Common myeloid progenitor, CD34-positive (primary cell): ENCODE measurements at regions not wholly inside any gene's neighbourhood (a gene's known extent, or its start where the extent isn't known, plus 50 kb on each side); places are given as distances from the start of the nearest gene placed in this dataset.

Experiments
- CTCF ChIA-PET: fragments of 350-600 bp; sonication (Branson Sonifier 250); formaldehyde crosslinking; loops from one replicate; lab custom pipeline; 2021; ENCODE audit warnings: antibody characterized with exemption; lab: Charles Lee
- POLR2A ChIA-PET: fragments of 350-600 bp; sonication (Branson Sonifier 250); formaldehyde crosslinking; loops from one replicate; lab custom pipeline; 2021; ENCODE audit warnings: antibody characterized with exemption; lab: Charles Lee
- DNase-seq, 3 donors: peaks; one replicate each; pipeline versions ENCODE4 v3.0.0 to v3.0.0-alpha.2; 2013
- H3K27ac ChIP-seq, 2 experiments: 1 replicate in 1 of 2; 2 replicates in 1 of 2; pipeline ENCODE4 v1.7.0; 2013; ENCODE audit warnings: inconsistent platforms in 2 of 2, low read length in 2 of 2, mild to moderate bottlenecking in 2 of 2, low read depth in 1 of 2, moderate library complexity in 1 of 2; ENCODE audit not compliant: severe bottlenecking in 2 of 2, insufficient read depth in 1 of 2, poor library complexity in 1 of 2
- H3K27me3 ChIP-seq, 5 experiments: replicated peaks in 2 of 5; 1 replicate in 3 of 5; 2 replicates in 2 of 5; pipeline versions ENCODE4 v1.6.1 to v1.7.0; 2013; ENCODE audit warnings: low read length in 4 of 5, mild to moderate bottlenecking in 2 of 5, moderate library complexity in 2 of 5, inconsistent platforms in 1 of 5; ENCODE audit not compliant: insufficient read depth in 5 of 5, control insufficient read depth in 4 of 5
- H3K36me3 ChIP-seq, 4 experiments: 1 replicate in 2 of 4; 2 replicates in 2 of 4; pipeline versions ENCODE4 v1.6.1 to v1.7.0; 2013; ENCODE audit warnings: low read length in 3 of 4, control low read depth in 1 of 4, mild to moderate bottlenecking in 1 of 4; ENCODE audit not compliant: control insufficient read depth in 4 of 4, insufficient read depth in 4 of 4
- H3K4me1 ChIP-seq, 4 experiments: 1 replicate in 3 of 4; 2 replicates in 1 of 4; pipeline versions ENCODE4 v1.6.1 to v1.7.1; 2013; ENCODE audit warnings: low read length in 3 of 4, mild to moderate bottlenecking in 3 of 4, control low read depth in 1 of 4, inconsistent platforms in 1 of 4, moderate library complexity in 1 of 4; ENCODE audit not compliant: control insufficient read depth in 4 of 4, insufficient read depth in 4 of 4; ENCODE audit errors: control extremely low read depth in 1 of 4
- H3K4me3 ChIP-seq, 7 experiments: 1 replicate in 4 of 7; 2 replicates in 3 of 7; pipeline versions ENCODE4 v1.5.1 to v1.7.0; 2013; ENCODE audit warnings: mild to moderate bottlenecking in 7 of 7, low read length in 6 of 7, moderate library complexity in 6 of 7, inconsistent platforms in 2 of 7, low read depth in 2 of 7, control low read depth in 1 of 7; ENCODE audit not compliant: insufficient read depth in 4 of 7, control insufficient read depth in 1 of 7; ENCODE audit errors: extremely low read depth in 1 of 7
- H3K9me3 ChIP-seq, 5 experiments: 1 replicate in 4 of 5; 2 replicates in 1 of 5; pipeline versions ENCODE4 v1.6.1 to v1.7.1; 2013; ENCODE audit warnings: low read length in 4 of 5, mild to moderate bottlenecking in 2 of 5, inconsistent platforms in 1 of 5, low read depth in 1 of 5, moderate library complexity in 1 of 5; ENCODE audit not compliant: control insufficient read depth in 4 of 5, insufficient read depth in 2 of 5; ENCODE audit errors: control extremely low read depth in 1 of 5
- WGBS: methylation state at CpG from one replicate; pipeline ENCODE4 v1.1.5; 2013; ENCODE audit not compliant: insufficient coverage; 5-methylcytosine and 5-hydroxymethylcytosine counted together

GRCh38 chr22:48426466-48427380, 1401.0 kb downstream of the BRD1 start:
- H3K27ac ChIP-seq: no peak overlapping the region
- no peaks in the 10 kb centered on the region for H3K4me1 ChIP-seq
- H3K27me3 ChIP-seq: peaks cover 0 to 16% (median 4%) of the 10 kb centered on the region in 5 experiments
- H3K4me3 ChIP-seq: no peak overlapping the region
- CTCF ChIA-PET: no interaction called here
- H3K36me3 ChIP-seq: no peaks in the 10 kb centered on the region
- WGBS: 89% methylated on average over 14 of the region's 18 CpGs
- H3K9me3 ChIP-seq: no peaks in the 10 kb centered on the region
- POLR2A ChIA-PET: no interaction called here
- no peak for DNase-seq

- no peak overlapping the region for H3K27ac ChIP-seq
- peaks cover 0 to 18% (median 4%) of the 10 kb centered on the region in 5 experiments for H3K27me3 ChIP-seq
- no peaks in the 10 kb centered on the region for H3K36me3 ChIP-seq
- ChIA-PET POLR2A (no interaction called here), CTCF (no interaction called here)
- DNase-seq: no peak
- no peak overlapping the region for H3K4me3 ChIP-seq
- no peaks in the 10 kb centered on the region for H3K9me3 ChIP-seq
- H3K4me1 ChIP-seq: no peaks in the 10 kb centered on the region
- 97% methylated on average over 12 of the region's 12 CpGs for WGBS
Observed at GRCh38 chr22:48425641-48426040, 1402.0 kb downstream of the BRD1 start.

DNA sequence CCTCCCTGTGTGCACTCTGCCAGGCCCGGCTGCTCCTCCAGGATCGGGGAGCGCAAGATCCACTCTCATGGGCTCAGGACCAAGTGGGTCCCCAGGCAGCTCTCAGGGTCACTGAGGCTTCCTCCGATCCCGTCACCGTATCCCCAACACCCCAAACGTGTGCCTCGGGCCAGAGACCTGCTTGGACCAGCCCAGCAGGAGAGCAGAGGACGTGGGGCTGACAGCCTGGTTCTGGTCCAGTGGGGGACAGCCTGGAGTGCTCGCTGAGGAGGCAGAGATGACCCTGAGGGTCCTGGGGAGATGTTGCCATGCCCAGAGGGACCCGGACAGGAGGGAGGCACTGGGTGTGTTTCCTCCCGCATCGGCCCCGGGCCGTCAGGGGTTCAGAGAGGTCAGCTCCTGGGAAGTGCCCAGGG, 1402.6 kb downstream of the BRD1 start:
- no peak overlapping the region for H3K27ac ChIP-seq
- H3K36me3 ChIP-seq: no peaks in the 10 kb centered on the region
- WGBS: 92% methylated on average over 15 of the region's 15 CpGs
- POLR2A ChIA-PET: no interaction called here
- DNase-seq: no peak
- no peaks in the 10 kb centered on the region for H3K4me1 ChIP-seq
- CTCF ChIA-PET: no interaction called here
- no peaks in the 10 kb centered on the region for H3K9me3 ChIP-seq
- no peak overlapping the region for H3K4me3 ChIP-seq
- H3K27me3 ChIP-seq: peaks cover 0 to 19% (median 4%) of the 10 kb centered on the region in 5 experiments

DNA sequence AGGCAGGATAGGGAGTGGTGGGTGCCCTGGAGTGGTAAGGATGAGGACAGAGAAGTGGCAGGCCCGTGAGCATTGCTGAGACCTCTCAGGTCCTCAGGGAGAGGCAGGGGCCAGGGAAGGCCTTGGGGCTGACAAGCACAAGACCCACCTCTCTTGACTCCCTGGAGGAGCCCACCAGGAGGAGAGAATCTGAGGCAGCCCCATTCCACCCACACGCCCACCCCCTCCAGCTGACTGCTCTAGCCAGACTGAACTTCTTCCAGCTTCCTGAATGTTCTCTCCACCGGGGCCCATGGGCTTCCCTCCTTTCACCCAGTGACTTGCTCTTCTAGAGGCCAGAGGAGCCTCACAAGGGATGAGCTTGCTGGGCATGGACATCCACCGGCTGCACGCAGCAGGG, 1403.0 kb downstream of the BRD1 start:
- WGBS: 50% methylated on average over 2 of the region's 5 CpGs

GRCh38 chr22:48424201-48424627, 1403.5 kb downstream of the BRD1 start:
- CTCF ChIA-PET: no interaction called here
- H3K4me3 ChIP-seq: no peak overlapping the region
- POLR2A ChIA-PET: no interaction called here
- H3K36me3 ChIP-seq: no peaks in the 10 kb centered on the region
- no peaks in the 10 kb centered on the region for H3K9me3 ChIP-seq
- 88% methylated on average over 17 of the region's 18 CpGs for WGBS
- H3K4me1 ChIP-seq: no peaks in the 10 kb centered on the region
- no peak for DNase-seq
- H3K27me3 ChIP-seq: peaks cover 0 to 19% (median 4%) of the 10 kb centered on the region in 5 experiments
- no peak overlapping the region for H3K27ac ChIP-seq

More for the DNA sequence above, 1403.0 kb downstream of the BRD1 start:
- H3K27ac ChIP-seq: no peak overlapping the region
- H3K4me1 ChIP-seq: no peaks in the 10 kb centered on the region
- no peaks in the 10 kb centered on the region for H3K36me3 ChIP-seq
- H3K9me3 ChIP-seq: no peaks in the 10 kb centered on the region
- ChIA-PET POLR2A (no interaction called here), CTCF (no interaction called here)
- DNase-seq: no peak
- H3K27me3 ChIP-seq: peaks cover 0 to 19% (median 4%) of the 10 kb centered on the region in 5 experiments
- no peak overlapping the region for H3K4me3 ChIP-seq

- ChIA-PET CTCF (no interaction called here), POLR2A (no interaction called here)
- Histone ChIP-seq H3K27me3 (peaks cover 0 to 19% (median 4%) of the 10 kb centered on the region in 5 experiments), H3K4me1 (no peaks in the 10 kb centered on the region), H3K4me3 (no peak overlapping the region), H3K36me3 (no peaks in the 10 kb centered on the region), H3K27ac (no peak overlapping the region), H3K9me3 (no peaks in the 10 kb centered on the region)
- DNase-seq: no peak
- WGBS: 87% methylated on average over 6 of the region's 8 CpGs
Observed at GRCh38 chr22:48423481-48423911, 1404.2 kb downstream of the BRD1 start.

DNA sequence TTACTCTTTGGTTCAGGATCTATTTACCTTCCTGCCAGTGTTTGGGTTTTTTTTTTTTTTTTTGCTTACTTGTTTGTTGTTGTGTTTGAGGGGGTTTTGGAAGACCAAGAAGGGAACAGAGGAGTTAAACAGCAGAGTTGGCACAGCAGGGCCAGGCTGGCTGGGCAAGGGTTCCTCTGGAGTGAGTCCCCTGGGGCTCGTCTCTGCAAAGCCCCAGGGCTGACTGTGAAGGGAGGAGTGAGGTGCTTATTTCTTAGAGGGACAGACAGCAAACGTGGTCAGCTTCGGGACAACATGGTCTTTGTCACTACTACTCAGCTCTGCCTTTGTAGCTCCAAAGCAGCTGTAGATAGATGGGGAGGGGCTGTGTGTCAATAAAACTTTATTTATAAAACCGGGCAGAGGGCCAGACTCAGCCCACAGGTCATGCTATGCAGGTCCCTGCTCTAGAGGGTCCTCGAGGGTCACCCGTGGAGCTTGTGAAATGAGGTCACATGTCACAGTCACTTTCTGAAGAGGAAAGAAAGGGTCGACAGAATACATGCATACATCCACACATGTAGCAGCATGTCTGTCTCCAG, 1404.7 kb downstream of the BRD1 start:
- Histone ChIP-seq H3K27me3 (peaks cover 0 to 15% (median 4%) of the 10 kb centered on the region in 5 experiments), H3K9me3 (no peaks in the 10 kb centered on the region), H3K4me3 (no peak overlapping the region), H3K27ac (no peak overlapping the region), H3K36me3 (no peaks in the 10 kb centered on the region), H3K4me1 (no peaks in the 10 kb centered on the region)
- POLR2A ChIA-PET: interaction anchor here (0.6 kb wide), 1 partner anchor 490 kb away, joined by 5 read pairs; no protein-coding TSS in a partner anchor
- CTCF ChIA-PET: no interaction called here
- 100% methylated on average over 4 of the region's 7 CpGs for WGBS
- no peak for DNase-seq
